IMR-90 (cell line): ENCODE measurements at regions not wholly inside any gene's neighbourhood (a gene's known extent, or its start where the extent isn't known, plus 50 kb on each side); places are given as distances from the start of the nearest gene placed in this dataset.

Source experiments
- ATAC-seq: fragments of 200-7000 bp; cut with Tn5 transposase; 2 replicates; pipeline ENCODE4 v1.9.1; 2020; ENCODE audit warnings: low read depth, mild to moderate bottlenecking, moderate library complexity
- BruUV-seq: library from RNA; stranded (reverse); fragments of 400-500 nt; replicated peaks from 2 replicates; lab custom pipeline; 2021; lab: Mats Ljungman, UMichigan
- CTCF ChIA-PET: fragments of 300-600 bp; formaldehyde crosslinking; extraction: SDS; loops from one replicate; lab custom pipeline; 2021; ENCODE audit warnings: antibody characterized with exemption; lab: Yijun Ruan, JAX
- POLR2A ChIA-PET: fragments of 300-600 bp; sonication (Branson Sonifier 250); formaldehyde crosslinking; loops from one replicate; lab custom pipeline; 2022; ENCODE audit warnings: antibody characterized with exemption; ENCODE audit not compliant: unreplicated experiment; lab: Charles Lee
- DNase-seq: peaks from one replicate; pipeline ENCODE4 v3.0.0; 2013
- H2AFZ ChIP-seq: replicated peaks from 2 replicates; pipeline ENCODE3; 2013; ENCODE audit warnings: low read length, mild to moderate bottlenecking; ENCODE audit not compliant: poor library complexity
- H2AK5ac ChIP-seq: 2 replicates; pipeline ENCODE4 v1.6.1; 2013; ENCODE audit warnings: low read depth, low read length, inconsistent platforms
- H2AK9ac ChIP-seq: replicated peaks from 2 replicates; pipeline ENCODE3; 2013; ENCODE audit warnings: mild to moderate bottlenecking, low read depth, low read length, moderate library complexity; ENCODE audit not compliant: poor library complexity
- H2BK120ac ChIP-seq: 2 replicates; pipeline ENCODE4 v1.6.1; 2013; ENCODE audit warnings: low read depth, low read length, inconsistent platforms
- H2BK15ac ChIP-seq: 3 replicates; pipeline ENCODE4 v1.6.1; 2013; ENCODE audit warnings: low read depth, low read length, inconsistent platforms
- H2BK20ac ChIP-seq: 2 replicates; pipeline ENCODE4 v1.6.1; 2013; ENCODE audit warnings: low read depth, mild to moderate bottlenecking, inconsistent platforms, low read length, moderate library complexity
- H2BK5ac ChIP-seq: 2 replicates; pipeline ENCODE4 v1.6.1; 2013; ENCODE audit warnings: mild to moderate bottlenecking, low read depth, low read length, inconsistent platforms; ENCODE audit not compliant: poor library complexity, severe bottlenecking
- H3K14ac ChIP-seq: replicated peaks from 2 replicates; pipeline ENCODE4 v1.6.1; 2013; ENCODE audit warnings: low read depth, low read length, inconsistent platforms
- H3K18ac ChIP-seq: 2 replicates; pipeline ENCODE4 v1.6.1; 2013; ENCODE audit warnings: low read depth, low read length, control low read depth
- H3K23ac ChIP-seq: 2 replicates; pipeline ENCODE4 v1.6.1; 2013; ENCODE audit warnings: low read depth, low read length, inconsistent platforms
- H3K27ac ChIP-seq: 2 replicates; pipeline ENCODE4 v1.5.1; 2013; ENCODE audit warnings: mild to moderate bottlenecking, control low read depth, low read length; ENCODE audit not compliant: insufficient read depth
- H3K27me3 ChIP-seq: 2 replicates; pipeline ENCODE4 v1.6.1; 2013; ENCODE audit warnings: low read length; ENCODE audit not compliant: control insufficient read depth, insufficient read depth
- H3K36me3 ChIP-seq: 2 replicates; pipeline ENCODE4 v1.6.1; 2013; ENCODE audit warnings: low read length, mixed read lengths; ENCODE audit not compliant: control insufficient read depth, insufficient read depth
- H3K4ac ChIP-seq: 2 replicates; pipeline ENCODE4 v1.6.1; 2013; ENCODE audit warnings: low read depth, low read length, inconsistent platforms
- H3K4me1 ChIP-seq: 2 replicates; pipeline ENCODE4 v1.6.1; 2013; ENCODE audit warnings: low read length, mixed read lengths; ENCODE audit not compliant: control insufficient read depth, insufficient read depth
- H3K4me2 ChIP-seq: 2 replicates; pipeline ENCODE4 v1.6.1; 2013; ENCODE audit warnings: low read depth, mild to moderate bottlenecking, control low read depth, low read length, moderate library complexity
- H3K4me3 ChIP-seq: 2 replicates; pipeline ENCODE4 v1.5.1; 2013; ENCODE audit warnings: low read depth, mild to moderate bottlenecking, control low read depth, low read length, moderate library complexity; ENCODE audit not compliant: insufficient read depth
- H3K56ac ChIP-seq: 2 replicates; pipeline ENCODE4 v1.6.1; 2013; ENCODE audit warnings: low read length, inconsistent platforms; ENCODE audit not compliant: insufficient read depth; ENCODE audit errors: extremely low read depth
- H3K79me1 ChIP-seq, 2 experiments: 2 replicates each; pipeline ENCODE4 v1.6.1; 2013; ENCODE audit warnings: low read length in 2 of 2, inconsistent platforms in 1 of 2, low read depth in 1 of 2
- H3K9ac ChIP-seq: 2 replicates; pipeline ENCODE4 v1.6.1; 2013; ENCODE audit warnings: low read depth, low read length, control low read depth
- H3K9me1 ChIP-seq: 2 replicates; pipeline ENCODE4 v1.6.1; 2013; ENCODE audit warnings: low read length, inconsistent platforms; ENCODE audit not compliant: insufficient read depth
- H3K9me3 ChIP-seq: 2 replicates; pipeline ENCODE4 v1.6.1; 2013; ENCODE audit warnings: low read length; ENCODE audit not compliant: control insufficient read depth, insufficient read depth
- H4K20me1 ChIP-seq: 2 replicates; pipeline ENCODE4 v1.6.1; 2013; ENCODE audit warnings: low read length, inconsistent platforms; ENCODE audit not compliant: insufficient read depth
- H4K5ac ChIP-seq: 2 replicates; pipeline ENCODE4 v1.6.1; 2013; ENCODE audit warnings: mild to moderate bottlenecking, low read depth, low read length, control low read depth
- H4K8ac ChIP-seq, 2 experiments: 2 replicates each; pipeline ENCODE4 v1.6.1; 2013; ENCODE audit warnings: low read depth in 2 of 2, low read length in 2 of 2, control low read depth in 1 of 2, inconsistent platforms in 1 of 2
- H4K91ac ChIP-seq: 2 replicates; pipeline ENCODE4 v1.6.1; 2013; ENCODE audit warnings: low read depth, low read length, inconsistent platforms; ENCODE audit not compliant: insufficient read depth
- CHD1 ChIP-seq: IDR thresholded peaks from 2 replicates; pipeline ENCODE4 v1.6.1; 2012; ENCODE audit warnings: low read depth, low read length, improper control_type of control experiment
- CTCF ChIP-seq: conservative IDR thresholded peaks from 2 replicates; pipeline ENCODE4 v1.5.1; 2012; ENCODE audit warnings: mild to moderate bottlenecking, low read depth, low read length, improper control_type of control experiment
- RAD21 ChIP-seq: IDR thresholded peaks from 2 replicates; pipeline ENCODE4 v1.6.1; 2012; ENCODE audit warnings: low read length, improper control_type of control experiment
- SMC3 ChIP-seq: fragments of 150-350 bp; IDR thresholded peaks from 2 replicates; pipeline ENCODE4 v1.6.1; 2016; ENCODE audit warnings: low read depth, mild to moderate bottlenecking, antibody characterized with exemption, low read length, moderate library complexity
- WGBS, 2 experiments: methylation state at CpG; one replicate each; pipeline versions ENCODE4 v1.1.5 to v1.1.7; 2013; ENCODE audit warnings: missing lambda C conversion rate in 2 of 2; ENCODE audit not compliant: insufficient read length in 1 of 2; ENCODE audit errors: extremely low coverage in 2 of 2; 5-methylcytosine and 5-hydroxymethylcytosine counted together
- dilution Hi-C: fragments of 300-500 bp; cut with HindIII; formaldehyde crosslinking; loops from one replicate; pipeline ENCODE4 v1.14.3; 2018; ENCODE audit warnings: low sequenced_read_pairs; ENCODE audit not compliant: unreplicated experiment
- in situ Hi-C: fragments of 300-500 bp; cut with MboI; formaldehyde crosslinking; loops from 3 replicates; pipeline ENCODE4 v1.14.3; 2019; ENCODE audit warnings: low sequenced_read_pairs, inconsistent platforms, mixed read lengths
- intact Hi-C: fragments of 100-400 bp; cut with micrococcal nuclease; formaldehyde crosslinking; loops from 2 replicates; pipeline ENCODE4 v1.10.0; 2022

GRCh38 chr12:114476159-114476558 lies 70.2 kb upstream of the TBX5 start:
- H3K14ac ChIP-seq: no peak overlapping the region
- no peaks in the 10 kb centered on the region for H3K36me3 ChIP-seq
- in situ Hi-C loops: loop anchor here (5.0 kb wide), 1 partner anchor 74 kb away; no protein-coding TSS in a partner anchor
- no peak overlapping the region for H2AK5ac ChIP-seq
- peak overlapping the region; percentile 2; the same call in 1 of the 2 replicates for H2BK20ac ChIP-seq
- H3K79me1 ChIP-seq: no peaks in the 10 kb centered on the region; a peak in 1 of 4 replicates
- ATAC-seq (peak; percentile 64), DNase-seq (peak; percentile 66)
- H4K91ac ChIP-seq: peak overlapping the region; percentile 41
- no peak overlapping the region for H4K5ac ChIP-seq
- H4K8ac ChIP-seq: no peak overlapping the region
- dilution Hi-C loops: no loop called here
- no peak overlapping the region for H3K4me2 ChIP-seq
- H3K4ac ChIP-seq: no peak overlapping the region
- H3K4me1 ChIP-seq: no peaks in the 10 kb centered on the region; the same call in 1 of the 2 replicates
- H2BK5ac ChIP-seq: no peak overlapping the region
- H2AK9ac ChIP-seq: no peak overlapping the region
- no peaks in the 10 kb centered on the region for H3K9me1 ChIP-seq
- peak overlapping the region; percentile 7; the same call in 1 of the 2 replicates for H2BK120ac ChIP-seq
- H3K56ac ChIP-seq: no peak overlapping the region
- intact Hi-C loops: loop anchor here (1.0 kb wide), 3 partner anchors 70 to 510 kb away; partner anchors contain the start of genes RBM19 and TBX5
- H3K9me3 ChIP-seq: no peaks in the 10 kb centered on the region
- POLR2A ChIA-PET: no interaction called here
- H3K9ac ChIP-seq: no peak overlapping the region
- H2AFZ ChIP-seq: no peak overlapping the region
- no peak overlapping the region for H3K18ac ChIP-seq
- no peaks in the 10 kb centered on the region for H4K20me1 ChIP-seq
- H3K4me3 ChIP-seq: no peak overlapping the region
- no peak overlapping the region for H3K23ac ChIP-seq
- WGBS, 2 experiments: no CpG with 5 or more reads among the region's 2 CpGs
- peaks cover 19% of the 10 kb centered on the region for H3K27me3 ChIP-seq
- CTCF ChIA-PET: interaction anchor here (0.8 to 1.5 kb wide), 6 partner anchors 32 to 496 kb away, joined by 3 to 4 read pairs (median 3); no protein-coding TSS in a partner anchor
- no TSS peak for BruUV-seq
- H3K27ac ChIP-seq: no peak overlapping the region
- H2BK15ac ChIP-seq: no peak overlapping the region
- TF ChIP-seq CHD1 (no peak), RAD21 (peak; percentile 68), SMC3 (peak; percentile 53), CTCF (peak; percentile 71)
